HS-5 (cell line): ENCODE measurements at regions not wholly inside any gene's neighbourhood (a gene's known extent, or its start where the extent isn't known, plus 50 kb on each side); places are given as distances from the start of the nearest gene placed in this dataset.
"Not testable (repeated sequence)": the region's sequence is repeated elsewhere in the genome, so short reads cannot be mapped to it uniquely, and the experiment has no call there.

Experiments used
- DNase-seq: peaks from one replicate; pipeline ENCODE4 v3.0.0-alpha.2; 2012; ENCODE audit warnings: low read depth

DNA sequence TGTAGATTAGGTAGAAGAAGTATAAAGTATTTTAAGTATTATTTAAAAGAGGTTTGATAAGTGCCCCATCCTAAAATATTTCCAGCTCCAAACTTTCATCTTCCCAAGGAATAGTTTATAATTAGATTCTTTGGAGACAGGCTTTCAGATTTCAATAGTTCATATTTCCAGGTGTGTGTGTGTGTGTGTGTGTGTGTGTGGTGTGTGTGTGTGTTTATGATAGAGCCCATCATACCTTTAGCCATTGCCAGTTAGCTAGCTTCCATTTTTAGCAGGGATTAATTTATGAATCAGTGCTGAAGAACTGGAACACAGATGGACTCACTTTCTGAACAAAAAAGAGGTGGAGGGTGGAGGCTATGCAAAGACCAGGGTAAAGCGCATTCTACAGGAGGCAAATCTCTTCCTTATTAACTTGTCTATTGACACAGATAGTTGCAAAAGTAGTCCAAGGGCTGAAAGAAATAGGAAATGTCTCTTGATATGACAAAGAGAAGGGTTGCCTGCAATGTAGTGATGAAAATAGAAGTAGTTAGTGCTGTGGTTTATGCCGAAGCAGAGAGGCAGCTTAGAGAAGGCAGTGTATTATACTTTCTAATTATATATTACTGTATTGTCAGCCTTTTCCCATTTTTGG, 301.1 kb downstream of the MAN2A1 start:
- no peak for DNase-seq

DNA sequence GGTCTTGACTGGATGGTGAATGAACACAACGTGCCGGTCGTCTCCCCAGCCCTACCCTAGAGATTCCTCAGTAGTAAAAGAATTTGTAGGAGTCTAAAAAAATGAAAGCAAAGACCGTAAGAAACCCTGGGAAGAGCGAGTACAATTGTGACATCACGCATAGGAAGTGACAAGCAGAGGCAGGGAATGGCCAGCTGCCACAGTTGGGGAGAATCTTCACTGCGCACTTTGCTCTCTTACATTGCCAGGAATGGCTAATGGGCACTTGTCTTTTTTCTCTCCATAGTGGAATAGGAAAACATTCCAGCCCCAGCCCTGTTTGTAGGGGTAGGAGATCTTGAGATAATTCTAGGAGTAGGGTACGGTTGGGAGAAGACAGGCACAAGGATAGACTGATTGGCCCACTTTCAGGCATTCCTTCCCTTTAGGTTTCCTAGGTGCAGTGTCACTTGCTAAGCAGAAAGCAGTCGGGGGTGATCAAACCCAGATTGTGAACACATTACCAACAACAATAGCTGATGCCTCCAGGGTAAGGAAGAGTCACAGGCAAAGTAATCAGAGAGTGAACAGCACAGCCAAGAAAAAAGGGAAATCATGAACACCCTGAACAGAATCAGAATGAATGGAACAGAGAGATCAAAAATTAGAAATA, 302.7 kb downstream of the MAN2A1 start:
- no peak for DNase-seq

DNA sequence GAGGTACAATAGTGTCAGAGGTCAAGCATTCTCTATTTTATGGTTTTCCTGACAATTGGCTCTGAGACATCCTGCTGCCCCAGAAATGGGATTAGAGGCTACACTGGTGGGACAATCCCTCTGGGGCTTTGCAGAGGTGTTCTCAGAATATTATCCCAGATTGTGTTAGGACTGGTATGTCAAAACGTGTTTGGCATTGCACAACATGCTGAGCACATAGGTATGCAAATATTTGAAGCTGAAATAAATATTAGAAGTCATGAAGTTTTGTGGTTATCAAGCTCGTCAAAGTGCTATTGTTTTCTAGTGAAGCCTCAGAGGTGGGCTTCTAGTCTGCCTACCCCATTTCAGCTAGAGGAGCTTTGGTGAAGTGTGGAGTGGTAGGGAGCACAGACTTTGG, 304.4 kb downstream of the MAN2A1 start:
- no peak for DNase-seq

DNA sequence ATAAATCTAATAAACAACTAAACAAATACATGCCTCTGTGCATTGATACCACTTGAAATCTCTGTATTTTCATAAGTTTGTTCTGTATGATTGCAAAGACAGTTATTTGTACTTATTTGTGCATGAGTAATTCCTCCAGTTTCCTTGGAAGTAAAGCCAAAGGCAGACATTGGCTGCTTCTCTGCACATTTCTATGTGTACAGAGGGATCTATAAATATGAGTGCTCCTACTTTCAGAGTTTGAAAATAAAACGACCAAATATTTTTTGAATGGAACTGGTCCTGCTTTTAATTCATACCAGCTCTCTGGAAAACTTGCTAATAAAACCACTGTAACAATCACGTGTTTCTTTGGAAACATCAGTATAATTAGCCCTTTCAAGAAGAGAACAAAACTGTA, 306.5 kb downstream of the MAN2A1 start:
- DNase-seq = no peak

DNA sequence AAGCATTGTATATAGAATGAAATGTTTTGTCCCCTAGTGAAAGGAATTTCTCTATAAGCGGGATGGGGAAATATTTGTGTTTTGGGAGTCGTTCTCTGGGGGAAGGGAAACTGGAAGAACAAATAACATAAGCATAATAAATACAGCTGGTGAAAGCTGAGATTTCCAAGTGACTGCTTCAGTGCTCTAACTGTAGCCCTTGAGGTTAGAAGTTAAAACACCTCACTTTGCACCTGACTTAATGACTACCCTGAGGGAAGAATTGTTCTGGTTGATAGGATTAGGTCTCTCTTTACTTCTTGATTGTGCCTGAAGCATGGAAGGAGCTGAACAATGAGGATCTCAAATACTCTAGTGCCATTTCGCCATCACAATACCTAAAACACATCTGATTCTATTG, 307.4 kb downstream of the MAN2A1 start:
- no peak for DNase-seq

DNA sequence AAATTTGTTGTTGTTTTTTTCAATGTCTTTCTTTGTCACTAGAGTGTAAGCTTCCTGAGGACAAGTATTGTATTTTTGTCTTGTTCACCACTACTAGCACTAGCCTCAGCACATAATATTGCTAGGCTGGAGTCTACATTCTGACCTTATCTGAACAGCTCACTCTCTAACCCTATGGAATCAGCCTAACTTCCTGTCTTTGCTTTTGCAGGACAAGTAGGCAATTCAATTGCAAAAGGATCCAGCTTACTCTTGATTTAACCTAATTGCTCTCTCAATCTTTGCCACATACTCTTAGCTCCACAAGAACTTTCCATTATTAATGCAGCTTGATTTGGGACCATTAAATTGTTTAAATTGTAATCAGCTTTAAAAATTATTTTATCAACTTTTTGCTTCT, 308.5 kb downstream of the MAN2A1 start:
- DNase-seq = no peak

DNA sequence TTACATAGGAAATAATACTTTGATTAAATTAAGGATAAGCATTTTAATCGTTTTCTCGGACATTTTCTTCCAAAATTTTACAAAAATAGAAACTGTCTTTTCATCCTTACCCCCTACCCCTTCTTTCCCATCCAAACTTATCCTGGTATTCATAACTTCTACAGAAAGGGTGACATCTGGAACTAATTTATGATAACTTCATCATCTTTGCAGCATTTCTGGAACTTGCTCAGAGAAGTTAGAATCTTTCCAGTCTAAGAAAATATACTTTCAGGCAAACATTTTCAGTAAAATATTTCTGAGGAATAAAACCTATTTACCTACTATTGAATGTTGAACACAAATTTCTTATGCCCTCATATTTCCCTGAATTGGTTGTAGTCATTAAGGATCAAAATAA, 309.0 kb downstream of the MAN2A1 start:
- DNase-seq = no peak

DNA sequence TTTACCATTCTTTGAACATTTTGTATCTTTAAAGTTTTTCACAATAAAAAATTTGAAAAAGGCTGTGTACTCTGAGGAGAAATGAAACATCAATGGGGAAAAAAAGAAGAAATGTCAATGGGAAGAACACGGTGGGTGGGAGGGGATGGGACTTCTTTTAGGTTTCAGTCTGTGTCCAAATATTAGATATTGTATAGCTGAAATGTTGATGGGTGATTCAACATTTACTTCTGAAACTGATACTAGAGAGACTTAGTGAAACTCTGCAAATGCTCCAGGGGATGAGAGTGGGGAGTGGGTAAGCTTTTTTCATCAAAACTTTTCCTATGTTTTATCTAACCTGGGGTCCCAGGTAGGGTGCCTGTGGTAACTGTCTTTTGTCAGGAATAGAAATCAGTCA, 311.9 kb downstream of the MAN2A1 start:
- DNase-seq = no peak

DNA sequence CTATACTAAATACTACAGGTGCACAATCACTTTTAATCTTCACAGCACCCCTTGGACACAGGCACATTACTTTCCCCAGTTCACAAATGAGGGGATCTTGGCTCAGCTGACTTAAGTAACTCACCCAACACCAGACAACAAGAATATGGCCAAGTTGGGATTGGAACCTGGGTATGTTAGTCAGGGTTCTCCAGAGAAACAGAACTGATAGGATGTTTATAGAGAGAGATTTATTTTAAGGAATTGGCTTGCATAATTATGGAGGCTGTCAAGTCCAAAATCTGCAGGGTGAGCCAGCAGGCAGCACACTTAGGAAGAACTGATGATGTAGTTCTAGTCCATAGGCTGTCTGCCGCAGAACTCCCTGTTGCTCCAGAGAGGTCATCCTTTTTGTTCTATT, 312.9 kb downstream of the MAN2A1 start:
- no peak for DNase-seq

DNA sequence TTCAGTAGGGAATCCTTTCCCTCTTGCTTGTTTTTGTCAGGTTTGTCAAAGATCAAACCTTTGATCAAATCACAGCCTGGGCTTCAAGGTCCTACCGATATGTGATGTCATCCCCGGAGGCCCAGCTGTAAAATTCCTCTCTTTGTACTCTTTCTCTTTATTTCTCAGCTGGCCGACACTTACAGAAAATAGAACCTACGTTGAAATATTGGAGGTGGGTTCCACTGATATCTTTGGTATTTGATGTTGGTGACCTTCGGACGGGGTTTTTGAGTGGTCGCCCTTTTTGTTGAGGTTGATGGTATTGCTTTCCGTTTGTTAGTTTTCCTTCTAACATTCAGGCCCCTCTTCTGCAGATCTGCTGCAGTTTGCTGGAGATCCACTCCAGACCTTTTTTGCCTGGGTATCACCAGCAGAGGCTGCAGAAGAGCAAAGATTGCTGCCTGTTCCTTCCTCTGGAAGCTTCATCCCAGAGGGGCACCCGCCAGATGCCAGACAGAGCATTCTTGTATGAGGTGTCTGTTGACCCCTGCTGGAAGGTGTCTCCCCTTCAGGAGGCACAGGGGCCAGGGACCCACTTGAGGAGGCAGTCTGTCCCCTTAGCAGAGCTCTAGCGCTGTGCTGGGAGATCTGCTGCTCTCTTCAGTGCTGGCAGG, 316.3 kb downstream of the MAN2A1 start:
- DNase-seq = not testable (repeated sequence)

DNA sequence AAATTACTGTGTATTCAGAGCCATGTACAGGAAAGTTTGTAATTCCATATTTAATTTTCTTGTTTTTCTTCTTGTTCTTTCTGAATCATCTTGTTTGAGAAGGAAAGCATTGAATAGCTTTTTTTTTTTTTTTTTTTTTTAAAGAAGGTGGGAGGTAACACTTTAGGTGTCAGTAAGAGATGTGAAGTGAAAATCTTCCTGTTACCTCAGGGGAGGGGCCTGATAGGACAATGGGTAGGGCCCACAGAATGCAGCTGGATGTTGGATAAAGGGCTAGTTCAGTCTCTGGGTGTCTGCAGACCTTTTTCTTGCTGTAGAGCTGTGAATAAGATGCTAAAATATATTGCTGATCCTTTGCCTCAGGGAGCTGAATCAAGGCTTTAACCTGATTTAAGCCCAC, 317.4 kb downstream of the MAN2A1 start:
- DNase-seq = no peak

DNA sequence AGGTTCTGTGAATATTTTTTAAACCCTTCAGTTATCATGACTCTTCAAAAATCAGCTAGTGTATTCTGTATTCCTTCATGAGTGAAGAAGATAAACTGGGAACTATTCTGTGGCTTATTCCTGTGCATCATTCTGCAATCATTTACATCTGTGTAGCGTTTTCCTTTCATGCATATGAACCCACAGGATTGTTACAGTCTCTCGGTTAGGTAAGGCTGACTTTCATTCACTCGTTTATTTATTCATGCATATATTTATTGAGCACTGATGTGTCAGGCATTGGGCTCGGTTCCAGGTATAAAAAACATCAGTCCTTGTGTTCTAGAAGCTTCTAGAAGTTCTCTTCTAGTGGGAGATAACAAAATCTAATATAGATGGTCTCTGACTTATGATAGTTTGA, 318.4 kb downstream of the MAN2A1 start:
- DNase-seq = no peak

DNA sequence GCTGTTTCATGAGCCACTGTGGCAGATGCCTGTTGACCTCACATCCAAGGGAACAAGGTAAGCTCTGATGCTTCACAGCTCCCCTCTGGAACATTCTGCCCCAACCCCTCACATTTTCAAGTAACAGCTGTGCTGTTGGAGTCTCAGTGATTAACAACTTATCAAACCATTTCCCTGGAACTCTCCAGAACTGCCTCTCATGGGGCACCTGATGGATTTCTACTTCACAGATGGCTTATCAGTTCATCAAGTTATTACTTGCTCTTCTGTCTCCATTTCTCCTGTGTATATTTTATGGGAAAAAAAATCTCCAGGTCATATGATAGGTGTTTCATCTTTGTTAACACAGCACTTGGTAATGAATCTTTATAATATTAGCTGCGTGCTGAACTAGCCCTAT, 322.4 kb downstream of the MAN2A1 start:
- DNase-seq = no peak

DNA sequence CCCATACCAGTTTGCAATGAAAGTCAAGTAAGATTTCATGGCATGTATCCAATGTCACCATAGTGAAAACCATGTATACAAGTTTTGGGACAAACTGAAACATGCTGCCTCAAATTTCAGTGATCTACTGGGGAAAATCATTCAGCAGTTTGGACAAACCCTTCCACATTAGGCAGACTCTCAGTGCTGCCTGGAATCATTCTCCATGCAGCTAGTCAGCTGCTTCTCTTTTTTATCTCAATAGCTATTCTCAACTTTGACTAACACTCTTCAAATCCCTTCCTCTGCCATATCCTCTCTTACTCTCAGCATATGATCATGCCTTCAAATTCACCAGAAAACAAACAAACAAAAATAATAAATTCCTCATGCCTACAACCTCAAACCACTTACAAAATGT, 323.3 kb downstream of the MAN2A1 start:
- no peak for DNase-seq

DNA sequence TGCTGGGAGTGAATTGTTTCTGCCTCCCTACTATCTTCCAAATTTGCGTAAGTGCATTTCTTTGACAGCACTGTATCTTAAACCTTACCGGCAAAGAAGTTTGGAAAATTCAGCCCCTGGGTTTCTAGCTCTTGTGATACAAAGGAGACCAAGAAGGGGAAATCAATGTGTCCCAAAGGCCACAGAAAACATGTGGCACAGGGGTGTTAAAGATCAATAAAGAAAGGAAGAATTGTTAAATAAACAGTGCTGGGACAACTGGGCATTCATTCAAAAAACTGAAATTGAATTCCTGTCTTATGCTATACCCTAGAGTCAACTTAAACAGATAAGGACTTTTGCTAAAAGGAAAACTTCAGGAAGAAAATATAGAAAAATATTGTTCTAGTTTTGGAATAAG, 328.1 kb downstream of the MAN2A1 start:
- DNase-seq = no peak

DNA sequence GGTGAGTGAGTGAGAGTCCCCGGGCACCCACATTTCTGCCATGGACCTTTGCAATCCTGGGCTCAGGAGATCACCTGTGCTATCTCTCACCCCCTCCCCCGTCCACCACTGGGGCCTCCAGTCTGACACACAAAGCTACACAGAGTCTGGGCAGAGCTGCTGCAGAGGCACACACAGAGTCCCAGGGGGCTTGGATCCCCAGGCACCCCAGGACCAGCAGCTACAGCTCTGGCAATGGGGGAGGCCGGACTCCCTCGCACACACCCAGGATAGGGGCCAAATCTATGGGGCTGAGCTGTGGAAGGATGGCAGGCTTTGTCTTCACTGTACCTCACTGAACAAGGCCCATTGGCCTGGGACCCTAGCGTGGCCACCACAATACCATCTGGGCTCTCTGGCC, 328.8 kb downstream of the MAN2A1 start:
- DNase-seq = no peak

DNA sequence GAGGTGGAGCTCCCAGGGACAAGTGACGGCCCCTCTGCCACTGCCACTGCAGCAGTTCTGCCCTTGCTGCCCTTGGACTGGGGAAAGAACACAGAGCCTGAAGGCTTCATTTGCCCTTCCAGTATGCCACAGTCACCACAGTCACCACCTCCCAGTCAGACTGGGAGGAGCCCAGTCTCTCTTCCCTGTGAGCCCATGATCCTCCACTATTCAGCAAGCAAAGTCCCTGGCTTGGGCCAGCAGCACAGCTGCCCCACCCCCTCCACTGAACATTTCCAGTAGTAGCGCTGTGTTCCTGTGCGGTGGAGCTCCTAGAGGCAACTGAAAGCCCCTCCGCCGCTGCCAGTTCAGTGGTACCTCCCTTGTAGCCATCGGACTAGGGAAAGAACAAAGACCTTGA, 329.4 kb downstream of the MAN2A1 start:
- no peak for DNase-seq

DNA sequence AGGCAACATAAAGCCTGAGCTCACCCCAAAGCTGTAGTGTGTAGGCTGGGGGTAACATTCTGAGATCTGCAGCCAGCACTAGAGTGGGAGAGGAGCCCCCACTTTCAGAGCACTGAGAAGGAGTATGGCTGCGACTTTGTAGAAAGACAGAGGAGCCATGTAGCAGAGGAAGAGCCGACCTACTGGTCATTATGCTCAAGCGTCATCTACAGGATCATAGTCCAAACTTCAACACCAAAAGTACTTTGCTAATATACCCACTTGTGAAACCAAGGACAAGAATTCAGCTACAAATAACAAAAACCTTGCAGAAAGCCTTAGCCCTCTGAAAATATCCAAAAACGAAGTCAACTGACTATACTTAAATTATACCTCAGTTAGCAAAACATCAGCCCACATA, 330.1 kb downstream of the MAN2A1 start:
- no peak for DNase-seq

DNA sequence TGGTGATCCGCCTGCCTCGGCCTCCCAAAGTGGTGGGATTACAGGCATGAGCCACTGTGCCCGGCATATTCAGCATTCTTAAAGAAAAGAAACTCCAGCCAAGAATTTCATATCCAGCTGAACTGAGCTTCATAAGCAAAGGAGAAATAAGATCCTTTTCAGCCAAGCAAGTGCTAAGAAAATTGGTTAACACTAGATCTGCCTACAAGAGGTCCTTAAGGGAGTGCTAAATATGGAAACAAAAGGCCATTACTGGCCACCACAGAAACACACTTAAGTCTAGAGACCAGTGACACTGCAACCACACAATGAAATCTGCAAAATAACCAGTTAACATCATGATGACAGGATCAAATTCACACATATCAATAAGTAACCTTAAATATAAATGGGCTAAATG, 331.5 kb downstream of the MAN2A1 start:
- no peak for DNase-seq

DNA sequence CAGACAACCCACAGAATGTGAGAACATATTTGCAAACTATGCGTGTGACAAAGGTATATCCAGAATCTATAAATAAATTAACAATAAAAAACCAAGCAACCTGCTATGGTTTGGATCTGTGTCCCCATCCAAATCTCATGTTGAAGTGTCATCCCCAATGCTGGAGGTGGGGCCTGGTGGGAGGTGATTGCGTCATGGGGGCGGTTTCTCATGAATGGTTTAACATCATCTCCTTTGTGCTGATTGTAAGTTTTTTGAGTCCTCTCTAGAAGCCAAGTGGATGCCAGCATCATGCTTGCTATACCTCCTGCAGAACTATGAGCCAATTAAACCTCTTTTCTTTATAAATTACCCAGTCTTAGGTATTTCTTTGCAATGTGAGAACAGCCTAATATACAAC, 335.4 kb downstream of the MAN2A1 start:
- DNase-seq = no peak

DNA sequence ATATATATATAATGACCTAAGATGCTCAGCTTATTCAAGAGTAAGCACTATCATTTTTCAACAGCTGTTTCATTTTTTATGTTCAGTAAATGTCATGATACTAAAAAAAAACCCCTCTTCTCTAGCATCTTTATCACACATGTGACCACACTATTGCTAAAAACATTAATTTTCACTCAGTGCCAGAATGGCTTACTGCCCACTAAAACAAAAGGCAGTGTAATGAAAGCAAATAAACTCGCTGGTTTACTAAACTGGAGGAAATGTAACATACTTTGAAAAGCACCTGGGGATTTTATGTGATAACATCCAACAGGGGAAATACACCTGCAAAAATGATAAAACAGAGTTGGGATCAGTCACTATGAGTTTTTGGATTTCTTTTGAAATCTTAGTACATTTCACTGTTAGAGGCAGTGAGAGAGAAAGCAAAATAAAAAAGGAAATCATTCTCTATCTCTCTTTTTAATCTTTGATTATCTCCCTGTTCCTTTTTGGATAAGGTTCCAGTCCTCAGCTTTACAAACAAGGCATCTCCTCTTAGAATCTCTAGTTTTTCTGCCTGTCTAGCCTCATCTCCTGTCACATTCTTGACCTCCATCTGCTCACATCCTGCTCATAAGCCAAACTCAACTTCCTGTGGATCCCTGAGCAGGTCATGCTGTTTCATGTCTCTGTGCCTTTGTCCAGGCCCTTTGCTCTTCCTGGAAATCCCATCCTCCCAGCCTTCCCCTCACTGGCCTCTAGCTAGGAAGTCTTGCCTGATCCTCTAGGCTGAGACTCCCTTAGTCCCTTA, 338.0 kb downstream of the MAN2A1 start:
- no peak for DNase-seq

DNA sequence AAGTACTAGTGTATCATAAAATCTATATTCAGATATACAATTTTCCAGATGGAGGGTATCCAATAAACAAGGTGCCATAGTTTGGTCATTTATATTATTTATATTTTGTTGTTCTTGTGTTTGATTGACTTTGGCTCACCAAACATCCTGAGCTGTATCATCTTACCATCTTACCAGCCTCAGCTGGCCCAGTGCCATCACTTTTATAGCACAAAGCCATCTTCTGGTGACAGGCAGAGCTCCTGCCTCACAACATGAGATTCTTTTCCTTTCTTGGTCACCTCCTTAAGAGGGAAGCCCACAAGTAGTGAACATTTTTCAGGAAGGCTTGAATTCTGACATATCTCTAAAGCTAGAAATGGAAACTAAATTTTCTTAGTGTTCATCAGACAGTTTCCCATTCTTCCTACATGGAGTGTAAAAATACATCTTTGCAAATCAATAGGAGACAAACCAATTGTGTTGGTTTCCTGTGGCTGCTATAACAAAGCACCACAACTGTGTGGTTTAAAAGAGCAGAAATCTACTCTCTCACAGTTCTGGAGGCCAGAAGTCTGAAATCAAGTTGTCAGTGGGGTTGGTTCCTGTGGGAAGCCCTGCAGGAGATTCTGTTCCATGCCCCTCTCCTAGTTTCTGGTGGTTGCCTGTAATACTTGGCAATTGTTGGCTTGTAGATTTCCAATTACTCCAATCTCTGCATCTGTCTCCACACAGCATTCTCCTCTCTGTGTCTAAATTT, 341.8 kb downstream of the MAN2A1 start:
- no peak for DNase-seq
